ENCODE measurements at regions not wholly inside any gene's neighbourhood (a gene's known extent, or its start where the extent isn't known, plus 50 kb on each side); places are given as distances from the start of the nearest gene placed in this dataset.

DNA sequence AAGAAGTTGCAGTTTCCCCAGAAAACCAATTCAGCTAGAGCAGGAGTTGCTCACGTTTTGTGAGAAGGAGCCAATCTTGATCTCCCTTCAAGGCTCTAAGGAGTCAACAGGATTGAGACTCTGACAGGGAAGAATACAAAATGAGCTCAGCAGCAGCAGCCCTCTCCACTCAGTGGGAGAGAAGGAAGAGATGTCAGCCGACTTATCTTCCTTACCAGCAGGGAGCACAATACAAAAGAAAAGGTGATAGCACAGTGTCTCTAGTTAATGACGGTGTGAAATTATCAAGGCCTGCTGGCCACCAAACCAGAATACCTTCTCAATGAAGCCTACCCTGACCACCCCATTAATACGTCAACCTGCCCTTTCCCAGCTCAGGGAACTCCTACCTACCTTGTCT lies 223.6 kb upstream of the TMPO start:
- Histone ChIP-seq H3K9me3 (ENCODE audit: low read length) (no peaks in the 10 kb centered on the region), H2AFZ (ENCODE audit: low read length) (no peak overlapping the region), H3K9ac (ENCODE audit: low read length) (no peak overlapping the region), H3K36me3 (ENCODE audit: insufficient read depth, low read length) (no peaks in the 10 kb centered on the region), H3K27ac (ENCODE audit: low read depth, low read length, poor library complexity, severe bottlenecking) (no peak overlapping the region), H3K79me2 (ENCODE audit: insufficient read depth, low read length) (no peaks in the 10 kb centered on the region), H3F3A (ENCODE audit: insufficient read depth, low read length) (no peaks in the 10 kb centered on the region), H3K9me2 (ENCODE audit: low read depth, low read length) (no peaks in the 10 kb centered on the region), H3K4me3 (ENCODE audit: low read depth, low read length, poor library complexity, severe bottlenecking) (no peak overlapping the region), H3K4me1 (ENCODE audit: insufficient read depth, low read length, severe bottlenecking) (no peaks in the 10 kb centered on the region), H3K27me3 (ENCODE audit: insufficient read depth, low read length) (no peaks in the 10 kb centered on the region), H3K4me2 (ENCODE audit: low read length) (no peak overlapping the region), H4K20me1 (ENCODE audit: insufficient read depth, low read length) (no peaks in the 10 kb centered on the region)
- TF ChIP-seq, protein P1, sequence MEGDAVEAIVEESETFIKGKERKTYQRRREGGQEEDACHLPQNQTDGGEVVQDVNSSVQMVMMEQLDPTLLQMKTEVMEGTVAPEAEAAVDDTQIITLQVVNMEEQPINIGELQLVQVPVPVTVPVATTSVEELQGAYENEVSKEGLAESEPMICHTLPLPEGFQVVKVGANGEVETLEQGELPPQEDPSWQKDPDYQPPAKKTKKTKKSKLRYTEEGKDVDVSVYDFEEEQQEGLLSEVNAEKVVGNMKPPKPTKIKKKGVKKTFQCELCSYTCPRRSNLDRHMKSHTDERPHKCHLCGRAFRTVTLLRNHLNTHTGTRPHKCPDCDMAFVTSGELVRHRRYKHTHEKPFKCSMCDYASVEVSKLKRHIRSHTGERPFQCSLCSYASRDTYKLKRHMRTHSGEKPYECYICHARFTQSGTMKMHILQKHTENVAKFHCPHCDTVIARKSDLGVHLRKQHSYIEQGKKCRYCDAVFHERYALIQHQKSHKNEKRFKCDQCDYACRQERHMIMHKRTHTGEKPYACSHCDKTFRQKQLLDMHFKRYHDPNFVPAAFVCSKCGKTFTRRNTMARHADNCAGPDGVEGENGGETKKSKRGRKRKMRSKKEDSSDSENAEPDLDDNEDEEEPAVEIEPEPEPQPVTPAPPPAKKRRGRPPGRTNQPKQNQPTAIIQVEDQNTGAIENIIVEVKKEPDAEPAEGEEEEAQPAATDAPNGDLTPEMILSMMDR (IDR thresholded peaks at IDR 0.05; ENCODE audit: low read length) = no peak
- no peak for TF ChIP-seq EZH2 (IDR thresholded peaks at IDR 0.05; ENCODE audit: borderline replicate concordance, low read length)

GRCh38 chr12:98294051-98294805 lies 221.2 kb upstream of the TMPO start:
- Histone ChIP-seq H3F3A (ENCODE audit: insufficient read depth, low read length) (no peaks in the 10 kb centered on the region), H3K9ac (ENCODE audit: low read length) (no peak overlapping the region), H3K4me3 (ENCODE audit: low read depth, low read length, poor library complexity, severe bottlenecking) (no peak overlapping the region), H3K27me3 (ENCODE audit: insufficient read depth, low read length) (no peaks in the 10 kb centered on the region), H3K79me2 (ENCODE audit: insufficient read depth, low read length) (no peaks in the 10 kb centered on the region), H3K4me1 (ENCODE audit: insufficient read depth, low read length, severe bottlenecking) (no peaks in the 10 kb centered on the region), H4K20me1 (ENCODE audit: insufficient read depth, low read length) (no peaks in the 10 kb centered on the region), H3K36me3 (ENCODE audit: insufficient read depth, low read length) (no peaks in the 10 kb centered on the region), H3K4me2 (ENCODE audit: low read length) (no peak overlapping the region), H3K9me2 (ENCODE audit: low read depth, low read length) (no peaks in the 10 kb centered on the region), H3K27ac (ENCODE audit: low read depth, low read length, poor library complexity, severe bottlenecking) (no peak overlapping the region), H2AFZ (ENCODE audit: low read length) (no peak overlapping the region), H3K9me3 (ENCODE audit: low read length) (no peaks in the 10 kb centered on the region)
- TF ChIP-seq EZH2 (IDR thresholded peaks at IDR 0.05; ENCODE audit: borderline replicate concordance, low read length) = no peak
- TF ChIP-seq, protein P1 (IDR thresholded peaks at IDR 0.05; ENCODE audit: low read length) = no peak

GRCh38 chr12:98295681-98296080 lies 219.7 kb upstream of the TMPO start:
- H3F3A ChIP-seq (ENCODE audit: insufficient read depth, low read length) = no peaks in the 10 kb centered on the region
- no peaks in the 10 kb centered on the region for H3K9me3 ChIP-seq (ENCODE audit: low read length)
- H3K4me1 ChIP-seq (ENCODE audit: insufficient read depth, low read length, severe bottlenecking) = no peaks in the 10 kb centered on the region
- H3K9ac ChIP-seq (ENCODE audit: low read length) = no peak overlapping the region
- no peak overlapping the region for H2AFZ ChIP-seq (ENCODE audit: low read length)
- no peak overlapping the region for H3K27ac ChIP-seq (ENCODE audit: low read depth, low read length, poor library complexity, severe bottlenecking)
- no peak overlapping the region for H3K4me3 ChIP-seq (ENCODE audit: low read depth, low read length, poor library complexity, severe bottlenecking)
- TF ChIP-seq EZH2 (IDR thresholded peaks at IDR 0.05; ENCODE audit: borderline replicate concordance, low read length) = no peak
- TF ChIP-seq, protein P1 (IDR thresholded peaks at IDR 0.05; ENCODE audit: low read length) = no peak
- no peak overlapping the region for H3K4me2 ChIP-seq (ENCODE audit: low read length)
- H3K9me2 ChIP-seq (ENCODE audit: low read depth, low read length) = no peaks in the 10 kb centered on the region
- no peaks in the 10 kb centered on the region for H4K20me1 ChIP-seq (ENCODE audit: insufficient read depth, low read length)
- no peaks in the 10 kb centered on the region for H3K27me3 ChIP-seq (ENCODE audit: insufficient read depth, low read length)
- no peaks in the 10 kb centered on the region for H3K36me3 ChIP-seq (ENCODE audit: insufficient read depth, low read length)
- H3K79me2 ChIP-seq (ENCODE audit: insufficient read depth, low read length) = no peaks in the 10 kb centered on the region
